Tibial nerve (tissue), 4 donors: ENCODE measurements at regions not wholly inside any gene's neighbourhood (a gene's known extent, or its start where the extent isn't known, plus 50 kb on each side); places are given as distances from the start of the nearest gene placed in this dataset.

Experiments
- EP300 ChIP-seq, 2 donors: sonication (generic); formaldehyde crosslinking; IDR thresholded peaks; one replicate each; pipeline ENCODE4 v1.6.1; 2017; ENCODE audit warnings: antibody characterized with exemption in 2 of 2, mild to moderate bottlenecking in 1 of 2
- TF ChIP-seq, protein P1 (sequence below), 5 experiments: fragments of 200-600 bp in 3 of 5; fragments of 450-650 bp in 2 of 5; sonication (generic) in 3 of 5; IDR thresholded peaks; one replicate each; pipeline ENCODE4 v1.5.1; 2016 to 2019; ENCODE audit warnings: antibody characterized with exemption in 5 of 5, mild to moderate bottlenecking in 3 of 5, moderate library complexity in 2 of 5

DNA sequence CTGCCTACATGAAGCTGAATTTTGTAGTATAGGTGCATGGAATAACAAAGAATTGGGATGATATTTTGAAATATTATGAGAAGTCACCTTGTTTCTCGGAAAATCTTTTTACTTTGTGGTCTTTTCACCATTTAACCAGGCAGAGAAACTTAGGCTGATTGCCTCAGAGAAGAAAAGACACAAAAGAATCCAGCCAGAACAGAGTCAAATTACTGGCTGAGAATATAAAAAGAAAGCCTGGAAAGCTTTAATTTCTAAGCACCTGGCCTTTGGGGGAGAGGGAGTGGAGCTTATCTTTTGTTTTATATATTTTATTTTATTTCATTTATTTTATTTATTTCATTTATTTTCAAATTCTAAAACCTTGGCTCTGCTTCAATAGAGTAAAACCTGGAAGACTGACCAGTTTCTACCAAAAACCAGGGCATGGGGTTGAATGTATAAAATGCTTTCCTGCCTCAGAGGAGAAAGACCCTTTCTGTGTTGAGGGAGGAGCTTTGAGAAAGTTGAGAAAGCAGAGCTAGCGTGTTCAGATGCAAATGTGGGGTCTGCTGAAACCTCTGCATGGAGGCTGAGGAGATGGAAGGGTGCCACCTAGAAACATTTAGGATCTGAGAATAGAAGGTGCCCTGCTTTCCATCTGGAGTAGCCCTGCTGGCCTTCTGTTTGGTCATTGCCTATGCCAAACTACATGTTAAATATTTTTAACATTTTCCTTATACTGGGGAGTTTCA, 81.6 kb downstream of the NREP start:
- TF ChIP-seq, protein P1, sequence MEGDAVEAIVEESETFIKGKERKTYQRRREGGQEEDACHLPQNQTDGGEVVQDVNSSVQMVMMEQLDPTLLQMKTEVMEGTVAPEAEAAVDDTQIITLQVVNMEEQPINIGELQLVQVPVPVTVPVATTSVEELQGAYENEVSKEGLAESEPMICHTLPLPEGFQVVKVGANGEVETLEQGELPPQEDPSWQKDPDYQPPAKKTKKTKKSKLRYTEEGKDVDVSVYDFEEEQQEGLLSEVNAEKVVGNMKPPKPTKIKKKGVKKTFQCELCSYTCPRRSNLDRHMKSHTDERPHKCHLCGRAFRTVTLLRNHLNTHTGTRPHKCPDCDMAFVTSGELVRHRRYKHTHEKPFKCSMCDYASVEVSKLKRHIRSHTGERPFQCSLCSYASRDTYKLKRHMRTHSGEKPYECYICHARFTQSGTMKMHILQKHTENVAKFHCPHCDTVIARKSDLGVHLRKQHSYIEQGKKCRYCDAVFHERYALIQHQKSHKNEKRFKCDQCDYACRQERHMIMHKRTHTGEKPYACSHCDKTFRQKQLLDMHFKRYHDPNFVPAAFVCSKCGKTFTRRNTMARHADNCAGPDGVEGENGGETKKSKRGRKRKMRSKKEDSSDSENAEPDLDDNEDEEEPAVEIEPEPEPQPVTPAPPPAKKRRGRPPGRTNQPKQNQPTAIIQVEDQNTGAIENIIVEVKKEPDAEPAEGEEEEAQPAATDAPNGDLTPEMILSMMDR (IDR thresholded peaks at IDR 0.05), result no peak
- TF ChIP-seq EP300 (IDR thresholded peaks at IDR 0.05), result no peak
